Tibial artery (tissue), 4 donors: ENCODE measurements at regions not wholly inside any gene's neighbourhood (a gene's known extent, or its start where the extent isn't known, plus 50 kb on each side); places are given as distances from the start of the nearest gene placed in this dataset.
"Not testable (repeated sequence)": the region's sequence is repeated elsewhere in the genome, so short reads cannot be mapped to it uniquely, and the experiment has no call there.

Experiments
- DNase-seq, 2 donors: peaks; one replicate each; pipeline ENCODE4 v3.0.0-alpha.2; 2019
- H3K27ac ChIP-seq, 2 donors: fragments of 200-600 bp; sonication (generic) in 1 of 2; 1 replicate in 1 of 2; 2 replicates in 1 of 2; pipeline ENCODE4 v1.5.1; 2018 to 2019; ENCODE audit warnings: mild to moderate bottlenecking in 1 of 2
- H3K27me3 ChIP-seq, 2 donors: fragments of 200-600 bp; sonication (generic) in 1 of 2; one replicate each; pipeline versions ENCODE4 v1.5.1 to v1.6.0; 2016 to 2019
- H3K36me3 ChIP-seq, 3 donors: fragments of 200-600 bp; sonication (generic) in 2 of 3; one replicate each; pipeline ENCODE4 v1.5.1; 2016 to 2019; ENCODE audit warnings: mild to moderate bottlenecking in 2 of 3
- H3K4me1 ChIP-seq, 4 donors: fragments of 200-600 bp; sonication (generic) in 2 of 4; 1 replicate in 3 of 4; 2 replicates in 1 of 4; pipeline ENCODE4 v1.5.1; 2016 to 2019
- H3K4me3 ChIP-seq, 2 donors: fragments of 200-600 bp; sonication (generic) in 1 of 2; 1 replicate in 1 of 2; 2 replicates in 1 of 2; pipeline ENCODE4 v1.5.1; 2018 to 2019; ENCODE audit warnings: mild to moderate bottlenecking in 2 of 2
- H3K9me3 ChIP-seq, 3 donors: fragments of 200-600 bp; sonication (generic) in 1 of 3; one replicate each; pipeline ENCODE4 v1.5.1; 2016 to 2019
- intact Hi-C: fragments of 100-400 bp; cut with DNase I; formaldehyde crosslinking; loops from one replicate; pipeline ENCODE4 v1.15.0; 2023; ENCODE audit warnings: low total_unique reads
- TF ChIP-seq, protein P1 (sequence below), 2 experiments: fragments of 200-600 bp in 1 of 2; fragments of 450-650 bp in 1 of 2; IDR thresholded peaks; one replicate each; pipeline ENCODE4 v1.5.1; 2017 to 2019; ENCODE audit warnings: antibody characterized with exemption in 2 of 2, mild to moderate bottlenecking in 1 of 2, moderate library complexity in 1 of 2

DNA sequence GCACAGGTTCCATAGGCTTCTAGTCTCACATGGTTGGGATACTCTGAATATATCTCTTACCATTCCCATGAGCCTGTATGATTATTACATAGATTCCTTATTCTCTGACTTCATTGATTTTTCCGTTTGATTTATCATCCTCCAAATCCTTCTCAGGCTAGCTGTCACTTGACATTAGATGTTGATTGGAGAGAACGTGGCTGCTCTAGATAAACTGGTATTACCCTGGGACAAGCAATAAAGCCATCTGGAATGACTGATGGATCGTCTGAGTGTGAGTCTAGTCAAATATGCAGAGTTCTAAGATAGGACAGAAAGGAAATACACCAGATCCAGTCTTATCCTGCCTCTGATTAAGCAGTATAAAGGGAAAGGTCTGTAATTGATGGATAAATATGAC, 325.6 kb upstream of the EPHA4 start:
- DNase-seq: no peak
- TF ChIP-seq, protein P1, sequence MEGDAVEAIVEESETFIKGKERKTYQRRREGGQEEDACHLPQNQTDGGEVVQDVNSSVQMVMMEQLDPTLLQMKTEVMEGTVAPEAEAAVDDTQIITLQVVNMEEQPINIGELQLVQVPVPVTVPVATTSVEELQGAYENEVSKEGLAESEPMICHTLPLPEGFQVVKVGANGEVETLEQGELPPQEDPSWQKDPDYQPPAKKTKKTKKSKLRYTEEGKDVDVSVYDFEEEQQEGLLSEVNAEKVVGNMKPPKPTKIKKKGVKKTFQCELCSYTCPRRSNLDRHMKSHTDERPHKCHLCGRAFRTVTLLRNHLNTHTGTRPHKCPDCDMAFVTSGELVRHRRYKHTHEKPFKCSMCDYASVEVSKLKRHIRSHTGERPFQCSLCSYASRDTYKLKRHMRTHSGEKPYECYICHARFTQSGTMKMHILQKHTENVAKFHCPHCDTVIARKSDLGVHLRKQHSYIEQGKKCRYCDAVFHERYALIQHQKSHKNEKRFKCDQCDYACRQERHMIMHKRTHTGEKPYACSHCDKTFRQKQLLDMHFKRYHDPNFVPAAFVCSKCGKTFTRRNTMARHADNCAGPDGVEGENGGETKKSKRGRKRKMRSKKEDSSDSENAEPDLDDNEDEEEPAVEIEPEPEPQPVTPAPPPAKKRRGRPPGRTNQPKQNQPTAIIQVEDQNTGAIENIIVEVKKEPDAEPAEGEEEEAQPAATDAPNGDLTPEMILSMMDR (IDR thresholded peaks at IDR 0.05): no peak

DNA sequence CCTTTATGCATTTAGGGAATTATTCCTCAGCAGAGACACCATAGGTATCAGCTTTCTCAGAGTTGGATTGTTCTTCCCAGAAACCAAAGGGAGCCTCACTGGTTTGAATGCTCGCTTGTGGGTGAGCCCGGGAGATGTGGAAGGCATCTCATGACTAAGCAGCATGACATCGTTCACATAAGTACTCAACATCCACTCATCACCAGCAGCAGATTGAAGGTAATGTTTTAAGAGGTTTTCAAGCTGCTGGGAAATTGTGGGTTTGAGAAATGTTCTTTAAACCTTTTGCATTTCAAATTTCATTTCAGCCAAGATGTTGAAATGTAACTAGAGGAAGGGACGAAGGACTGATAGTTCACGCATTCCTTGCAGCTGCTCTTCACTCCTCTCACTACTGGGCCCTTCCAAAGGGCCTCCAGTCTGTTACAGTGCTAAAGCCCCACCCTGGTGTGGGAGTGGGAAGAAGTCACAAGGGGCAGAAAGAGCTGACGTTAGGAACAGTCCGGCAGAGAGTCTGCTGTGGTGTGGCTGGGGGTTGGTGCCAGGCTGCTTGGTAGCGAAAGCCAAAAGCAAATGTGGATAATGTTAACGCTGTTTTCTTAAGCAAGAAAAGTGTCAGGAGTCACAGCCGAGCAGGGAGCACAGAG, 324.5 kb upstream of the EPHA4 start:
- no peaks in the 10 kb centered on the region for H3K36me3 ChIP-seq
- H3K27ac ChIP-seq: peak overlapping the region; percentile 36 to 48
- intact Hi-C loops: loop anchor here (5.0 kb wide), 1 partner anchor 546 kb away; no protein-coding TSS in a partner anchor
- H3K9me3 ChIP-seq: no peaks in the 10 kb centered on the region
- TF ChIP-seq, protein P1 (IDR thresholded peaks at IDR 0.05): no peak
- H3K27me3 ChIP-seq: no peaks in the 10 kb centered on the region
- peak; percentile 22 to 75 for DNase-seq
- no peak overlapping the region for H3K4me3 ChIP-seq
- peaks cover 0 to 17% (median 0%) of the 10 kb centered on the region in 4 donors for H3K4me1 ChIP-seq

More for the DNA sequence above, 325.6 kb upstream of the EPHA4 start:
- Histone ChIP-seq H3K4me1 (peaks cover 0 to 17% (median 0%) of the 10 kb centered on the region in 4 donors), H3K27ac (no peak overlapping the region), H3K9me3 (no peaks in the 10 kb centered on the region), H3K36me3 (no peaks in the 10 kb centered on the region), H3K4me3 (no peak overlapping the region), H3K27me3 (no peaks in the 10 kb centered on the region)
- intact Hi-C loops: loop anchor here (5.0 kb wide), 1 partner anchor 545 kb away; no protein-coding TSS in a partner anchor

DNA sequence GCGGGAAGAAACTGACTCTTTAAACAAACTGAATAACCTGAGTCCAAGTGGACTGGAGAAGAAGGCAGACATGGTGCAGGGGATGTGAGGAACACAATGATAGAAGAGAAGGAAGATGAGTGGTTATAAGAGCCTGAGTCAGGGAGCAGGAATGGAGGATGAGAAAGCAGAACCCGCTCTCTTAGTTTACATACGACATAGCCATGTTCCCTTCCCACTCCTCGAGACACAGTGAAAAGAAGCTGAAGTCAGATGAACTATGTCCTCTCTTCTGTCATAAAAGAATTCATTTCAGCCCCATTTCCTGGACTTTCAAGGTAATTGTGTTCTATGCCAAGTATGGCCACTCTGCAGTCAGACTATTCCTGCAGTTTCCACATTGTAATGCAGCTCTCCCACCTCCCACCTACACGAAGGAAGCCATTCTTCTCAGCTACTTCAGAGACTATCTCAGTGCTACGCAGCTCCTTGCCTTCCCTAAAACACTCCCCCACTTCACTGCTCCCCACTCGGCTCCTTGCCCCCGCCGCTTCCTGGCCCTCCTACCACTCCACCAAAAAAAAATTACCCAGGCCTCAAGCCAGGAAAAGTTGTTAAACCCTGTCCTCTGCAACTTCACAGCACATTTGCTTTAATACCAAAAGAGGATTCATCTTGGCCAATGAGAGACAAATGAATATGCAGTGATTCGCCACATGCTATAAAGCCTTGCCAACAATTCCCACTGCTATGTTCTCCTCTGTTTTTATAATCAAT, 323.4 kb upstream of the EPHA4 start:
- H3K4me1 ChIP-seq: peaks cover 0 to 17% (median 0%) of the 10 kb centered on the region in 4 donors
- H3K27me3 ChIP-seq: no peaks in the 10 kb centered on the region
- TF ChIP-seq, protein P1 (IDR thresholded peaks at IDR 0.05): no peak
- peak overlapping the region in 1 of 2 donors; percentile 48 for H3K27ac ChIP-seq
- H3K4me3 ChIP-seq: no peak overlapping the region
- H3K9me3 ChIP-seq: no peaks in the 10 kb centered on the region
- DNase-seq: no peak
- H3K36me3 ChIP-seq: no peaks in the 10 kb centered on the region
- intact Hi-C loops: loop anchor here (5.0 kb wide), 1 partner anchor 547 kb away; no protein-coding TSS in a partner anchor

DNA sequence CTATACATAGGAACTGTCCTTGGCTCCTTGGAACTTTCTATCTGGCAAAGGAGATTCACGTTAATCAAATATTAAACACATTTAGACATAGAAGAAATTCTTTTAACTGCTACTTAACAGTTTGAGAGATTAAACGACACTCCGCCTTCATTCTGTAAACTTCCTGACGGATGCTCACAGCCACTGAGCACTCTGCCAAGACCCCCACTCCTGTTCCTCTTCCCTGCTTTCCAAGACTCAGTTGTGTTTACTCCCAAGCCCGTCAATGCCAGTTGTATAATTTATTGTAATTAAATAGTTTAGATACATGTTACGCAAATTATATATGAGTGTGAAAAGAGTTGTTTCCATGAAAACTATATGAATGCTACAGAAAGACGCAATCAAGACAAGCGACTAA, 321.4 kb upstream of the EPHA4 start:
- no peak overlapping the region for H3K27ac ChIP-seq
- intact Hi-C loops: no loop called here
- no peaks in the 10 kb centered on the region for H3K27me3 ChIP-seq
- H3K36me3 ChIP-seq: no peaks in the 10 kb centered on the region
- no peak for DNase-seq
- TF ChIP-seq, protein P1 (IDR thresholded peaks at IDR 0.05): no peak
- H3K4me3 ChIP-seq: no peak overlapping the region
- no peaks in the 10 kb centered on the region for H3K9me3 ChIP-seq
- H3K4me1 ChIP-seq: peaks cover 0 to 17% (median 0%) of the 10 kb centered on the region in 4 donors

DNA sequence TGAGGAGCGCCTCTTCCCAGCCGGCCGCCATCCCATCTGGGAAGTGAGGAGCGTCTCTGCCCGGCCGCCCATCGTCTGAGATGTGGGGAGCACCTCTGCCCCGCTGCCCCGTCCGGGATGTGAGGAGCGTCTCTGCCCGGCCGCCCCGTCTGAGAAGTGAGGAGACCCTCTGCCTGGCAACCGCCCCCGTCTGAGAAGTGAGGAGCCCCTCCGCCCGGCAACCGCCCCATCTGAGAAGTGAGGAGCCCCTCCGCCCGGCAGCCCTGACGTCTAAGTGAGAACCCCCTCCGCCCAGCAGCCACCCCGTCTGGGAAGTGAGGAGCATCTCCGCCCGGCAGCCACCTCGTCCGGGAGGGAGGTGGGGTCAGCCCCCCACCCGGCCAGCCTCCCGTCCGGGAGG, 319.9 kb upstream of the EPHA4 start:
- H3K4me1 ChIP-seq: peaks cover 0 to 14% (median 0%) of the 10 kb centered on the region in 4 donors
- H3K9me3 ChIP-seq, H3K36me3 ChIP-seq, DNase-seq, H3K27ac ChIP-seq, H3K4me3 ChIP-seq, intact Hi-C loops, H3K27me3 ChIP-seq: not testable (repeated sequence)

DNA sequence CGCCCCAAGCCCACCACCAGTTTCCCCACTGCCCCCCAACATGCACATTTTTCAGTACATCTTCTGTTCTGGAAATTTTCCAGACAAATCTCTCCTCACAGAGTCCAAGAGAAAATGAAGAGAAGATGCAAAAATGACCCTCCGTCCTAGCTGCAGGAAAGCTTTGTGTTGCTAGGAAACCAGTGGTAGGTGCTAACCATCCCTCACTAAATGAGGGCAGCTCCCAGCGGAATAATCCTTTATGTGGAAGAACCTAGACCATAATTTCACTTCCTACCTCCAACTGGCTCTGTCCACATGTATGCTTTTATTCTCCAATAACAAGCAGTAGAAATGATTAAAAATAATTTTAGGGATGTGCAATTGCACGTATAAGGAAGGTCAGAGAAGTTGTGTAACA, 311.9 kb upstream of the EPHA4 start:
- TF ChIP-seq, protein P1 (IDR thresholded peaks at IDR 0.05): no peak
- intact Hi-C loops: no loop called here
- H3K27me3 ChIP-seq: no peaks in the 10 kb centered on the region
- no peaks in the 10 kb centered on the region for H3K4me1 ChIP-seq
- no peaks in the 10 kb centered on the region for H3K9me3 ChIP-seq
- no peak overlapping the region for H3K27ac ChIP-seq
- H3K36me3 ChIP-seq: no peaks in the 10 kb centered on the region
- DNase-seq: no peak
- no peak overlapping the region for H3K4me3 ChIP-seq
